AML-193 (cell line): ENCODE measurements at regions not wholly inside any gene's neighbourhood (a gene's known extent, or its start where the extent isn't known, plus 50 kb on each side); places are given as distances from the start of the nearest gene placed in this dataset.
"Not testable (repeated sequence)": the region's sequence is repeated elsewhere in the genome, so short reads cannot be mapped to it uniquely, and the experiment has no call there.

Experiments used
- DNase-seq, 2 experiments: peaks; one replicate each; lab custom pipeline; 2025; lab: John Stamatoyannopoulos, UW

GRCh38 chr13:109398071-109398470 is 388.3 kb downstream of the IRS2 start:
- not testable (repeated sequence) for DNase-seq

- DNase-seq, result no peak
Observed at GRCh38 chr13:109397285-109397684, 389.1 kb downstream of the IRS2 start.

GRCh38 chr13:109396266-109396665 is 390.1 kb downstream of the IRS2 start:
- no peak for DNase-seq

GRCh38 chr13:109395014-109395413 is 391.4 kb downstream of the IRS2 start:
- no peak for DNase-seq

GRCh38 chr13:109394311-109394988 is 391.9 kb downstream of the IRS2 start:
- DNase-seq, result no peak

GRCh38 chr13:109393045-109393444 is 393.3 kb downstream of the IRS2 start:
- DNase-seq, result no peak

- DNase-seq, result no peak
Observed at GRCh38 chr13:109390391-109390790, 396.0 kb downstream of the IRS2 start.

GRCh38 chr13:109389892-109390345 is 396.5 kb downstream of the IRS2 start:
- DNase-seq, result peak; percentile 98 to 100

GRCh38 chr13:109389456-109389855 is 396.9 kb downstream of the IRS2 start:
- DNase-seq, result no peak

- peak; percentile 34 to 35 for DNase-seq
Observed at GRCh38 chr13:109387471-109387870, 398.9 kb downstream of the IRS2 start.

GRCh38 chr13:109385242-109385560 is 401.2 kb downstream of the IRS2 start:
- peak; percentile 70 to 79 for DNase-seq

GRCh38 chr13:109384491-109385241 is 401.7 kb downstream of the IRS2 start:
- DNase-seq, result no peak

GRCh38 chr13:109383683-109384082 is 402.7 kb downstream of the IRS2 start:
- DNase-seq, result no peak

- DNase-seq, result no peak
Observed at GRCh38 chr13:109381546-109382180, 404.7 kb downstream of the IRS2 start.

GRCh38 chr13:109380457-109380856 is 405.9 kb downstream of the IRS2 start:
- no peak for DNase-seq

- DNase-seq, result no peak
Observed at GRCh38 chr13:109379930-109380329, 406.5 kb downstream of the IRS2 start.

- DNase-seq, result no peak
Observed at GRCh38 chr13:109376936-109377335, 409.4 kb downstream of the IRS2 start.

GRCh38 chr13:109374609-109375200 is 411.7 kb downstream of the IRS2 start:
- no peak for DNase-seq

- DNase-seq, result no peak
Observed at GRCh38 chr13:109372666-109373065, 413.7 kb downstream of the IRS2 start.

GRCh38 chr13:109371066-109371465 is 415.3 kb downstream of the IRS2 start:
- no peak for DNase-seq

- DNase-seq, result no peak
Observed at GRCh38 chr13:109370496-109370895, 415.9 kb downstream of the IRS2 start.

- no peak for DNase-seq
Observed at GRCh38 chr13:109369353-109370052, 416.9 kb downstream of the IRS2 start.
